Omental fat pad (tissue), 3 donors: ENCODE measurements at regions not wholly inside any gene's neighbourhood (a gene's known extent, or its start where the extent isn't known, plus 50 kb on each side); places are given as distances from the start of the nearest gene placed in this dataset.

Experiments used
- ATAC-seq: fragments of 150-250 bp; one replicate; pipeline ENCODE4 v1.9.1; 2016; ENCODE audit warnings: mild to moderate bottlenecking, moderate library complexity; ENCODE audit not compliant: low FRiP score
- DNase-seq: peaks from one replicate; pipeline ENCODE4 v3.0.0-alpha.2; 2019; ENCODE audit warnings: low spot score
- TF ChIP-seq, protein P1 (sequence below), 3 donors: fragments of 450-650 bp; IDR thresholded peaks; one replicate each; pipeline ENCODE4 v1.5.1; 2016 to 2017; ENCODE audit warnings: antibody characterized with exemption in 3 of 3, mild to moderate bottlenecking in 3 of 3, moderate library complexity in 2 of 3

- ATAC-seq (no peak), DNase-seq (no peak)
- TF ChIP-seq, protein P1, sequence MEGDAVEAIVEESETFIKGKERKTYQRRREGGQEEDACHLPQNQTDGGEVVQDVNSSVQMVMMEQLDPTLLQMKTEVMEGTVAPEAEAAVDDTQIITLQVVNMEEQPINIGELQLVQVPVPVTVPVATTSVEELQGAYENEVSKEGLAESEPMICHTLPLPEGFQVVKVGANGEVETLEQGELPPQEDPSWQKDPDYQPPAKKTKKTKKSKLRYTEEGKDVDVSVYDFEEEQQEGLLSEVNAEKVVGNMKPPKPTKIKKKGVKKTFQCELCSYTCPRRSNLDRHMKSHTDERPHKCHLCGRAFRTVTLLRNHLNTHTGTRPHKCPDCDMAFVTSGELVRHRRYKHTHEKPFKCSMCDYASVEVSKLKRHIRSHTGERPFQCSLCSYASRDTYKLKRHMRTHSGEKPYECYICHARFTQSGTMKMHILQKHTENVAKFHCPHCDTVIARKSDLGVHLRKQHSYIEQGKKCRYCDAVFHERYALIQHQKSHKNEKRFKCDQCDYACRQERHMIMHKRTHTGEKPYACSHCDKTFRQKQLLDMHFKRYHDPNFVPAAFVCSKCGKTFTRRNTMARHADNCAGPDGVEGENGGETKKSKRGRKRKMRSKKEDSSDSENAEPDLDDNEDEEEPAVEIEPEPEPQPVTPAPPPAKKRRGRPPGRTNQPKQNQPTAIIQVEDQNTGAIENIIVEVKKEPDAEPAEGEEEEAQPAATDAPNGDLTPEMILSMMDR (IDR thresholded peaks at IDR 0.05) = no peak
These were observed 124.5 kb upstream of the CCL2 start for GRCh38 chr17:34130544-34130943.

- DNase-seq = no peak
- TF ChIP-seq, protein P1 (IDR thresholded peaks at IDR 0.05) = no peak
- ATAC-seq = no peak
These were observed 123.7 kb upstream of the CCL2 start for GRCh38 chr17:34131386-34131785.

- no peak for DNase-seq
- TF ChIP-seq, protein P1 (IDR thresholded peaks at IDR 0.05) = no peak
- no peak for ATAC-seq
These were observed 121.7 kb upstream of the CCL2 start for GRCh38 chr17:34133350-34133749.

- ATAC-seq = no peak
- TF ChIP-seq, protein P1 (IDR thresholded peaks at IDR 0.05) = no peak
- no peak for DNase-seq
These were observed 119.2 kb upstream of the CCL2 start for GRCh38 chr17:34135841-34136240.

GRCh38 chr17:34140006-34140405 lies 115.1 kb upstream of the CCL2 start:
- DNase-seq = no peak

GRCh38 chr17:34141590-34141989 lies 113.5 kb upstream of the CCL2 start:
- ATAC-seq = no peak
- DNase-seq = no peak
- TF ChIP-seq, protein P1 (IDR thresholded peaks at IDR 0.05) = no peak

More at GRCh38 chr17:34140006-34140405, 115.1 kb upstream of the CCL2 start:
- TF ChIP-seq, protein P1 (IDR thresholded peaks at IDR 0.05) = no peak
- ATAC-seq = no peak

GRCh38 chr17:34143430-34143829 lies 111.7 kb upstream of the CCL2 start:
- TF ChIP-seq, protein P1 (IDR thresholded peaks at IDR 0.05) = no peak
- no peak for DNase-seq
- ATAC-seq = no peak
